ENCODE measurements at regions not wholly inside any gene's neighbourhood (a gene's known extent, or its start where the extent isn't known, plus 50 kb on each side); places are given as distances from the start of the nearest gene placed in this dataset.
"Not testable (repeated sequence)": the region's sequence is repeated elsewhere in the genome, so short reads cannot be mapped to it uniquely, and the experiment has no call there.

DNA sequence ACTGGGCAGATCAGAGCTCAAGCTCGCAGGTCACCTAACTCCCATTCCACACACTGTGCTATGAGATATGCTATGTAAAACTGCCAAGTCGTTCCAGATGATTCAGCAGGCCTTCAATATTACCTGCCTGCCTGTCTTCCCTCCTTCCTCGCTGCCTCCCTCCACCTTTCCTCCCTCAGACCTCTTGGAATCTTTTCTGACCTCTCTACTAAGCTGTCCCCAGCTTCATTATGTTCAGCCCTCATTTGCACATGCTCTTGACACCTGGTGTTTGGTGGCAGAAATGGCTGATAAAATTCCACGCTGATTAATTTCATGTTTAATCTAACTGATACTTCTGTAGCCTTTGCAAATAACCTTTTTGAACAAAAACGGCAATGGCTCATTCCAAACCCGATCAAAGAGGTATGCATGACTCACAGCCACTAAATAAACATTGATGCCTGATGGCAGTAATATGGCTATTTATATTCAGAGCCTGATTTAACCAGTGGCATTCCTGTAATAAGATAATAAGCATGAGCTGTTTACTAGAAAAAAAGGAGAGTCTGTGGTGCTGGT is 130.8 kb upstream of the EGLN3 start:
- no peak for DNase-seq

GRCh38 chr14:34081101-34081575 is 130.3 kb upstream of the EGLN3 start:
- no peak for DNase-seq

DNA sequence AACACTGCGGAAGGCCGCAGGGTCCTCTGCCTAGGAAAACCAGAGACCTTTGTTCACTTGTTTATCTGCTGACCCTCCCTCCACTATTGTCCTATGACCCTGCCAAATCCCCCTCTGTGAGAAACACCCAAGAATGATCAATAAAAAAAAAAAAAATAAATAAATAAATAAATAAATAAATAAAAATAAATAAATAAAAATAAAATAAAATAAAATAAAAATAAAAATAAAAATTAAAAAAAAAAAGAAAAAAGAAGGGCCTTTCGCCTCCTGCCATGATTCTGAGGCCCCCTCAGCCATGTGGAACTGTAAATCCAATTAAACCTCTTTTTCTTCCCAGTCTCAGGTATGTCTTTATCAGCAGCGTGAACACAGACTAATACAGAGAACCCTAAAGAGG is 128.8 kb upstream of the EGLN3 start:
- DNase-seq: not testable (repeated sequence)

- no peak for DNase-seq
Observed at GRCh38 chr14:34078117-34078743, 127.4 kb upstream of the EGLN3 start.

GRCh38 chr14:34075826-34076225 is 125.0 kb upstream of the EGLN3 start:
- DNase-seq: no peak

DNA sequence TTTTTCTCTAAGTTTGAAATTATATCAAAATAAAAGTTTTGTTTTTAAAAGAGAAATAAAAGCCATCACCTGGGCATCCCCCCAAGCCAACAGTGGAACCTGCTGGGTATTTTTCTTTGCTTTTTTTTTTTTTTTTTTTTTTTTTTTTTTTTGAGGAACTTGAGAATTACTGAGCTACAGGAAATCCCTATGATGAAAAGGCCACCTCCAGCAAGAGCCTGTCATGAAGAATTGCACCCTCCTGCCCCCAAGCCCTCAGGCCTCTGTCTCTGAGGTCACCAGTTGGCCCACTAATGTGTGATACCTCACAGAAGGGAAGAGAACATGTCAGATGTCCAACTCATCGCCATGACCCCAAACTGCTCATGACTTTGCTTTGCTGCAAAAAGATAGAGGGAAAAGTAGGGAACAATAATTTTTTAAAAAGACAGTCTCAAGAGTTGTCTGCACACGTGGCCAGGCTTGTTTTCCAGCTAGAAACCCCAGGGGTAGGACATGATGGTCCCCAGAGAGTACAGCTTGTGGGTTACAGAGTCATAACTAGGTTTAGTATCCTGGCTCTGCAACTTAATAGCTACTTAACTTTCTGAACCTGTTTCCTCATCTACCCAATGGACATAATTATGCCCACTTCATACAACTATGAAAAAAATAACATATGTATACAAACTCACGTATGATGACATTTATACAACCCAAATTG is 124.3 kb upstream of the EGLN3 start:
- no peak for DNase-seq

DNA sequence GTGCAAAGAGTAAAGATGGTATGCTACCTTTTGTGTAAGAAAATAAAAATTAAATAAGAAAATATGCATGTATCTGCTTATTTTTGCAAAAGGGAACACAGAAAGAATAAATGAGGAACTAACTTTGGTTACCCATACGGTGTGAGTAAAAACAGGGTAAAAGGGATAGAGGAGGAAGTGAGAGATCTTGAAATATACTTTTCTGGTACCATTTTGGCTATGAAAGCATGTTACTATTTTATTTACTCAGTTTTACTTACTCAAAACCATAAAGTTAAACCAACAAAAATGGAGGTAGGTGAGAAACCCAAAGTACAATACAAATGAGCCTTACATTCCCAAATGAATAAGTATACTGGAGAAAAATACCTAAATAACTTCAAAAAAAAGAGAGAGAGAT is 122.0 kb upstream of the EGLN3 start:
- no peak for DNase-seq

DNA sequence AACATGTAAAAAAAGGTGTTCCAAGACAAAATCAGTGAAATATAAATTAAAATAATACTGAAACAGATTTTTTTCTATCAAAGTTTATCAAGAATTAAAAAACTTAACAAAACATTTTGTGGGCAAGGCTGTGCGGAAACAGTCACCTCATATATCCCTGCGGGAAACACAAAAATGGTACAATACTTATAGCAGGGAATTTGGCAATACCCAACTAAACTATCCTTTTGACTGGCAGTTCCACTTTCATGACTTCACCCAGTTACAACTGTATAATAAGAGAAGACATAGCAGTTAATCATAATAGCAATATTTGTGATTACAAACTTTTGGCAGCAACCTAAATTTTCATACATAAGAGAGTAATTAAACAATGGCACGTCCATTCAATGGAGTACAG is 121.5 kb upstream of the EGLN3 start:
- no peak for DNase-seq

DNA sequence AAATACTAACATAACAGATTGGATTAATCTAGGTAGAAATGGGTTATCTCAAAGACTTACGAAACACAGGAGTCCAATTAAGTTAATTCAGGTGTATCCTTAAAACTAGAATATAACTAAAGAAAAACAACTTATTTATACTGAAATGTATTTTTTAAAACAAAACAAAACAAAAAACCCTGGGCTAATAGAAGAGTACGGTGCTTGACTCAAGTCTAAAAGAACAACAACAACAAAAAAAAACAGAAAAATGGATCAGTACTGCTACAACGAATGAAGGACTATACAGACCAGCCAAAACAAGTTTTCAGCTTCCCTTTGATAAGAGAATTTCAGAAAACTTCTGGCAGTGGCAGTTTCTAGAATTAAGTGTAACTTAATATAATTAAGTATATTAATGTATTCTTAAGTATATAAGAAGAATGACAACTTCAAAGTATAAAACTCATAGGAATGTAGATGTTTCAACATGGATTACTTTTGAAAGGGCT is 120.1 kb upstream of the EGLN3 start:
- no peak for DNase-seq

- DNase-seq: no peak
Observed at GRCh38 chr14:34069854-34070582, 119.1 kb upstream of the EGLN3 start.

- no peak for DNase-seq
Observed at GRCh38 chr14:34067587-34067986, 116.7 kb upstream of the EGLN3 start.

DNA sequence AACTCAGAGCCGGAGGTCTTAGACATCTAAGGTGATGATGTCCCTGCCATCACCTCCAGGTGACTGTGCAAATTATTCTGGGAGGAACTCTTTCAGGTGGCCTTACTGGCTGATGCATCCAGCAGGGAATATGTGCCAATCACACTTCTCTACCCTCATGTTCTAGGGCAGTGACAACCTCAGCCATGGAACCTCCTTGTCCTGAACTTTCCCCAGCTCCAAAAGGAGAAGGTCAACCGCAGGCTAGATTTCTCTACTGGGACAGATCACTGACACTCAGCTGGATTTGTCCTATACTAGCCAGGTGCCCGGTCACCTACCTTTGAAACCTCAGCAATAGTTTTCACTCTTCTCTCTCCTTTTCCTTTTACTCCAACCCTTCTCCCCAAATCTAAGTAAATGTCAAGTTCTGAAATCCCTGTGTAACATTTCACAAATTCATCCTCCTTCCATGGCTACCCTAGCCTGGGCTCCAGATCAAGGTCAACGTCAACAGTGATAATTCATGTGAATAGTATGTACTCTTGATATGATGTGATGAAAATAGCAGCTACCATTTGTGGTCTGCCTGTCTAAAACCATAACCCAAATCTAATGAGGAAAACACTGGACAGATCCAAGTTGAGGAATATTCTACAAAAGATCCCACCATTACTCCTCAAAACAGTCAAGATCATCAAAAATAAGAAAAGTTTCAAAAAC is 115.0 kb upstream of the EGLN3 start:
- DNase-seq: no peak

- DNase-seq: no peak
Observed at GRCh38 chr14:34065236-34065635, 114.4 kb upstream of the EGLN3 start.

- DNase-seq: no peak
Observed at GRCh38 chr14:34064349-34064748, 113.5 kb upstream of the EGLN3 start.

- DNase-seq: no peak
Observed at GRCh38 chr14:34063470-34064164, 112.7 kb upstream of the EGLN3 start.

GRCh38 chr14:34063042-34063441 is 112.2 kb upstream of the EGLN3 start:
- DNase-seq: no peak

- no peak for DNase-seq
Observed at GRCh38 chr14:34062353-34062973, 111.6 kb upstream of the EGLN3 start.

DNA sequence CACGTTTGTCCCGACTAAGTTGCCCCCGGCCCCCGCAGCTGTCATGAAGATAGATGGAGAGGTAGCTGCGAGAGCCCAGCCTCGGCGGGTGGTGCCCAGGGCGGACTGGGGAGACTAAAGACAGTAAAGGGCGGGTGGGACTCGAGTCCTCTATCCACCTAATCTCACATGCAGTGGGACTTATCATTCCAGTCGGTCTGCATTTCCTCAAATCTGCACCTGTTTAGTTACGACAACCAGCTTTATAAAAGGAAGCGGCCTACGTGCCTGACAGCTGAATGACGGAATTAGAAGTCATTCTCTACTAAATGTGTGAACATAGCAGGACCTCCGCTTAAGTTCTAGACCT is 109.8 kb upstream of the EGLN3 start:
- DNase-seq: no peak

DNA sequence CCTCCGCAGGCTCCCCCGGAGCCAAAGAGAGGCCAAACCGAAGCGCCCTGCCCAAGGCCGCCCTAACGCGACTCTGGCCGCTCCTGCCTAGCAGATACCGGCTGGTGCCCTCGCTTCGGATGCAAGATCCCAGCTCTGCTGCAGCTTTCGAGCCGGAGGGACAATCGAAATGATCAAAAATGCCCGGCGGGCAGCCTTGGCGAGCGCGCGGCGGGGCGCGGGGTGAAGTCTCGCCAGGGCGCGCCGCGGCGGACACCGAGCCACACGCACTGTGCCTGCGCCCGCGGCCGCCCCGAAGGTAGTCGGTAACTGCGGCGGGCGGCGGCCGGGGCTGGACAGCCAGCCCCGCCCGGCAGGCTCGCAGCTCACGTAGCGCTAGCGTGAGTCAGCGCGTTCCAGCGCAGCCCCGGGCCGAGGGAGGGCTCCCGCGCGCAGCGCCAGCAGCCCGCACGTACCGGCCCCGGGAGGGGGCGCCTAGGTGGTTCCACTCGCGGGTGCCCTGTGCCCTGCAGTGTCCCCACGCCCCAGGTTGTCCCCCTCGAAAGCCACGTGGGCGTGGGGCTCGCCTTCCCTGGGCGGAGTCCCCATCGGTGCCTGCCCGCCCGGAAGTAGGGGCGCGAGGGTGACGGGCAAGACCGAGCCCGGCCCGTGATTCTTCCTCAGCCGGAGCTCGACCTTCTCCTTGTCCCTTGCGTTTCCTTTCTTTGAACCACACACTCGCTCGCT is 109.2 kb upstream of the EGLN3 start:
- DNase-seq: no peak

DNA sequence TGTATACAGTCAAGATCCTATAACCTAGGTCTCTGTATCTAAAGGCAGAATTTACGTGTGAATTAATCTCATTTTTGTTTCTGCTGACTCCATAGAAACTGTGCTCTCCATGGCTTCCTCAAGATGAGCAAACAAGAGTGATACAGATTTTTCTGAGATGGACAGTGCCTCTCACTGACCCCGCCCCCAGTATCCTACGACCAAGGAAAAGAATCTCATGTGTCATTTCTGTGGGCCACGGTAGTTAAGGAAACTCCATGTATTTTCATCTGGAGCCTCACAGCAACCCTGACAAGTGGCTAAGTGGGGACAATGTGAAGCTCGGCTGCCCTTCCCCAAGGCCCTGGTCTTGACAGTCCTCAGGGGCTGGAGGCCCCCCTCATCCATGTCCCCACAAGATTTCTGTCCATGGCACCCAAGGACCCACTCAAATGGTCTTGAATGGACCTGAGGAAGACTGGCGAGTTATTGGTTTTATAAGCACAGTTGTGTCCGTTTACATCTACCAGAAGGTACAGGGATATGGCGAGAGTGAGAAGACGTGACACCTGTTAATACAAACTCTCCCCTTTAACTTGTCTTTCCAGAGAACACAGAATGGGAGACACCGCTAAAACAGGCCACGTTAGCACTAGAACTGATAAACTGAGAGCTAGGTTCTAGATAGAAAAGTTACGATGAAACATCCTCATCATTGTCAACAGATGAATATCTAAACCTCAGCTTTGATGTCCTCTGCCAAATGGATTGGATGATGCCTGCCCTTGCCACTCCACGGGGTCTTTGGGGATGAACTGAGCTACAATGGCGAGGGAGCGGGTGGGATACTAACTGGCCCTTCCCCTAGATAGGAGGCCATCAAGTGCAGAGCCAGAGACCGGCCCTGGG is 108.4 kb upstream of the EGLN3 start:
- no peak for DNase-seq
